ENCODE measurements at regions not wholly inside any gene's neighbourhood (a gene's known extent, or its start where the extent isn't known, plus 50 kb on each side); places are given as distances from the start of the nearest gene placed in this dataset.

DNA sequence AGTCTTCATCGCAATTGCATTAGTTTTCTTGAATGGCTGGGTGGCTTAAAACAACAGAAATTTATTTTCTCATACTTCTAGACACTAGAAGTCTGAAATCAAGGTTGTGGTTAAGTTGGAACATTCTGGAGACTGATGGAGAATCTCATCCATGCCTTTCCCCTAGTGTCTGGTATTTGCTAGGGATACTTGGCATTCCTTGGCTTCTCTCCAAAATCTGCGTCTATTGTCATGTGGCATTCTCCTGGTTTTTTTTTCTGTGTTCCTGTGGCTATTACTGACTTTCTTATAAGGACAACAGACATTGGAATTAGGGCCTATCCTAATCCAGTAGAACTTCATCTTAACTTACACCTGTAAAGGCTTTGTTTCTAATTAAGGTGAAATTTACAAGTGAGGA lies 272.8 kb upstream of the EPHA5 start:
- H3K27ac Mint-ChIP-seq (ENCODE audit: low read depth, unreplicated experiment): peak overlapping the region; percentile 19

DNA sequence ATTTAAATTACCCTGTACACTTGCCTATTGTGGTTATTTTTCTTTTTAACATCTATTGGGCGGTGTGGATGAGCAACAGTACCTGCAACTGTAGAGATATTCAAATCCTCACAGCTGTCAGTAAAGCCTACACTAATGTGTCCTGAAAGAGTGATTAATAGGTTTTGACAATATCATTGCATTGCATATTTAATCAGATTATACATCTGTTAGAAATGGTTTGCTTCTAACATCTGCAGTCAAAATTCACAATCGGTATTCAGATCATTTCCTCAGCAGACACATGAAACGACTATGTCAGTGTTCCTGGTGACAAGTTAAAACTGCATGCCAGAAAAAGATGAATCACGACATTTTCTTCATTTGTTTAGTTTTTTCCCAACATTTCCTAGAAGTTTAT lies 254.6 kb upstream of the EPHA5 start:
- POLR2A ChIA-PET: no interaction called here
- no peak overlapping the region for H3K27ac Mint-ChIP-seq (ENCODE audit: low read depth, unreplicated experiment)
- H3K9me3 Mint-ChIP-seq (ENCODE audit: unreplicated experiment): no peaks in the 10 kb centered on the region
- H3K4me1 Mint-ChIP-seq (ENCODE audit: insufficient read depth, unreplicated experiment): no peaks in the 10 kb centered on the region
- CTCF ChIA-PET: no interaction called here
- BruUV-seq (replicated peaks): no TSS peak
- H3K27me3 Mint-ChIP-seq (ENCODE audit: insufficient read depth, unreplicated experiment): no peaks in the 10 kb centered on the region
- TF ChIP-seq, protein P1, sequence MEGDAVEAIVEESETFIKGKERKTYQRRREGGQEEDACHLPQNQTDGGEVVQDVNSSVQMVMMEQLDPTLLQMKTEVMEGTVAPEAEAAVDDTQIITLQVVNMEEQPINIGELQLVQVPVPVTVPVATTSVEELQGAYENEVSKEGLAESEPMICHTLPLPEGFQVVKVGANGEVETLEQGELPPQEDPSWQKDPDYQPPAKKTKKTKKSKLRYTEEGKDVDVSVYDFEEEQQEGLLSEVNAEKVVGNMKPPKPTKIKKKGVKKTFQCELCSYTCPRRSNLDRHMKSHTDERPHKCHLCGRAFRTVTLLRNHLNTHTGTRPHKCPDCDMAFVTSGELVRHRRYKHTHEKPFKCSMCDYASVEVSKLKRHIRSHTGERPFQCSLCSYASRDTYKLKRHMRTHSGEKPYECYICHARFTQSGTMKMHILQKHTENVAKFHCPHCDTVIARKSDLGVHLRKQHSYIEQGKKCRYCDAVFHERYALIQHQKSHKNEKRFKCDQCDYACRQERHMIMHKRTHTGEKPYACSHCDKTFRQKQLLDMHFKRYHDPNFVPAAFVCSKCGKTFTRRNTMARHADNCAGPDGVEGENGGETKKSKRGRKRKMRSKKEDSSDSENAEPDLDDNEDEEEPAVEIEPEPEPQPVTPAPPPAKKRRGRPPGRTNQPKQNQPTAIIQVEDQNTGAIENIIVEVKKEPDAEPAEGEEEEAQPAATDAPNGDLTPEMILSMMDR (IDR thresholded peaks at IDR 0.05; ENCODE audit: unreplicated experiment): no peak
- H3K36me3 Mint-ChIP-seq (ENCODE audit: insufficient read depth, unreplicated experiment): no peaks in the 10 kb centered on the region
- no peak for DNase-seq (ENCODE audit: unreplicated experiment)
- H3K4me3 Mint-ChIP-seq (ENCODE audit: unreplicated experiment): no peak overlapping the region
- intact Hi-C loops (cut with micrococcal nuclease): no loop called here

More for the DNA sequence above, 272.8 kb upstream of the EPHA5 start:
- Mint-ChIP-seq H3K4me3 (ENCODE audit: unreplicated experiment) (no peak overlapping the region), H3K36me3 (ENCODE audit: insufficient read depth, unreplicated experiment) (no peaks in the 10 kb centered on the region), H3K27me3 (ENCODE audit: insufficient read depth, unreplicated experiment) (no peaks in the 10 kb centered on the region), H3K4me1 (ENCODE audit: insufficient read depth, unreplicated experiment) (no peaks in the 10 kb centered on the region), H3K9me3 (ENCODE audit: unreplicated experiment) (no peaks in the 10 kb centered on the region)
- intact Hi-C loops (cut with micrococcal nuclease): no loop called here
- POLR2A ChIA-PET: no interaction called here
- peak; percentile 63 for DNase-seq (ENCODE audit: unreplicated experiment)
- CTCF ChIA-PET: no interaction called here
- no TSS peak for BruUV-seq (replicated peaks)
- TF ChIP-seq, protein P1 (IDR thresholded peaks at IDR 0.05; ENCODE audit: unreplicated experiment): peak; percentile 8

DNA sequence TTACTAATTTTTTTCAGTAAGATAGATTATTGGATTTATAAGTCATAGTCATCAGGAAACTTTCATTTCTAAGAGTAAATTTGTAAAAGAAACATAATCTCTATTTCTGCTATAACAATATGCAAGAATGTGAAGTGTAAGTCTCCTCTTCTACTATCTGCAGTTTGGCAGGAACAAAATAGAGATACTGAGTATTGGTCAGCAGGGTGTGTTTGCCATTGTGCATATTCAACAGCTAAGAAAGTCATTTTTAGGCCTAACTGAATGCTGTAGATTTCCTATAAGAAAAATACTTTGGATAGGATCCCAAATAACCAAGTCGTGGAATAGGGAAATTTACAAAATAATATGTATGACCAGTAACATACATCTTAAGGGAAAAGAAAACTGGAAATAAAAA lies 253.3 kb upstream of the EPHA5 start:
- TF ChIP-seq, protein P1 (IDR thresholded peaks at IDR 0.05; ENCODE audit: unreplicated experiment): no peak
- Mint-ChIP-seq H3K4me3 (ENCODE audit: unreplicated experiment) (no peak overlapping the region), H3K4me1 (ENCODE audit: insufficient read depth, unreplicated experiment) (no peaks in the 10 kb centered on the region), H3K36me3 (ENCODE audit: insufficient read depth, unreplicated experiment) (no peaks in the 10 kb centered on the region), H3K27me3 (ENCODE audit: insufficient read depth, unreplicated experiment) (no peaks in the 10 kb centered on the region), H3K9me3 (ENCODE audit: unreplicated experiment) (no peaks in the 10 kb centered on the region), H3K27ac (ENCODE audit: low read depth, unreplicated experiment) (no peak overlapping the region)
- ChIA-PET CTCF (no interaction called here), POLR2A (no interaction called here)
- BruUV-seq (replicated peaks): no TSS peak
- intact Hi-C loops (cut with micrococcal nuclease): no loop called here
- DNase-seq (ENCODE audit: unreplicated experiment): no peak

- no peak overlapping the region for H3K27ac Mint-ChIP-seq (ENCODE audit: low read depth, unreplicated experiment)
- intact Hi-C loops (cut with micrococcal nuclease): no loop called here
- no peaks in the 10 kb centered on the region for H3K4me1 Mint-ChIP-seq (ENCODE audit: insufficient read depth, unreplicated experiment)
- no peaks in the 10 kb centered on the region for H3K36me3 Mint-ChIP-seq (ENCODE audit: insufficient read depth, unreplicated experiment)
- CTCF ChIA-PET: no interaction called here
- no peaks in the 10 kb centered on the region for H3K9me3 Mint-ChIP-seq (ENCODE audit: unreplicated experiment)
- POLR2A ChIA-PET: no interaction called here
- H3K4me3 Mint-ChIP-seq (ENCODE audit: unreplicated experiment): no peak overlapping the region
- no peaks in the 10 kb centered on the region for H3K27me3 Mint-ChIP-seq (ENCODE audit: insufficient read depth, unreplicated experiment)
- no TSS peak for BruUV-seq (replicated peaks)
- no peak for DNase-seq (ENCODE audit: unreplicated experiment)
- TF ChIP-seq, protein P1 (IDR thresholded peaks at IDR 0.05; ENCODE audit: unreplicated experiment): no peak
Observed at GRCh38 chr4:65921180-65921579, 250.9 kb upstream of the EPHA5 start.
